HG02981 (cell line): ENCODE measurements at regions not wholly inside any gene's neighbourhood (a gene's known extent, or its start where the extent isn't known, plus 50 kb on each side); places are given as distances from the start of the nearest gene placed in this dataset.

Experiments used
- ATAC-seq: cut with Tn5 transposase; IDR thresholded peaks from one replicate; pipeline ENCODE4 v1.9.1; 2021; ENCODE audit warnings: mild to moderate bottlenecking, moderate library complexity; ENCODE audit not compliant: unreplicated experiment

- no peak for ATAC-seq
These were observed 83.3 kb downstream of the ALDH8A1 start for GRCh38 chr6:134866563-134866962.

GRCh38 chr6:134864558-134864957, 85.3 kb downstream of the ALDH8A1 start:
- ATAC-seq, result no peak

GRCh38 chr6:134863763-134864510, 86.0 kb downstream of the ALDH8A1 start:
- no peak for ATAC-seq

GRCh38 chr6:134854366-134854765, 95.5 kb downstream of the ALDH8A1 start:
- no peak for ATAC-seq

GRCh38 chr6:134853111-134854055, 96.5 kb downstream of the ALDH8A1 start:
- ATAC-seq, result no peak

- ATAC-seq, result no peak
These were observed 98.4 kb downstream of the ALDH8A1 start for GRCh38 chr6:134851548-134851947.

GRCh38 chr6:134850721-134851305, 99.1 kb downstream of the ALDH8A1 start:
- ATAC-seq, result no peak

- no peak for ATAC-seq
These were observed 99.9 kb downstream of the ALDH8A1 start for GRCh38 chr6:134849920-134850447.

- ATAC-seq, result no peak
These were observed 101.8 kb downstream of the ALDH8A1 start for GRCh38 chr6:134848076-134848475.

GRCh38 chr6:134846865-134847264, 103.0 kb downstream of the ALDH8A1 start:
- ATAC-seq, result no peak

- no peak for ATAC-seq
These were observed 103.9 kb downstream of the ALDH8A1 start for GRCh38 chr6:134846031-134846430.

- ATAC-seq, result no peak
These were observed 105.8 kb downstream of the ALDH8A1 start for GRCh38 chr6:134844120-134844519.

GRCh38 chr6:134840086-134840867, 109.6 kb downstream of the ALDH8A1 start:
- ATAC-seq, result peak; percentile 89

- no peak for ATAC-seq
These were observed 113.9 kb downstream of the ALDH8A1 start for GRCh38 chr6:134835993-134836392.

- no peak for ATAC-seq
These were observed 119.0 kb downstream of the ALDH8A1 start for GRCh38 chr6:134830940-134831339.

- ATAC-seq, result no peak
These were observed 119.7 kb downstream of the ALDH8A1 start for GRCh38 chr6:134830194-134830593.

- no peak for ATAC-seq
These were observed 121.3 kb downstream of the ALDH8A1 start for GRCh38 chr6:134828641-134829040.

GRCh38 chr6:134826889-134827737, 122.8 kb downstream of the ALDH8A1 start:
- no peak for ATAC-seq

- no peak for ATAC-seq
These were observed 126.2 kb downstream of the ALDH8A1 start for GRCh38 chr6:134823710-134824034.
